ENCODE measurements at regions not wholly inside any gene's neighbourhood (a gene's known extent, or its start where the extent isn't known, plus 50 kb on each side); places are given as distances from the start of the nearest gene placed in this dataset.

- no peaks in the 10 kb centered on the region for H3K4me1 Mint-ChIP-seq
- H3K23me2 ChIP-seq (ENCODE audit: insufficient read length, low read depth, low read length, poor library complexity, severe bottlenecking): no peaks in the 10 kb centered on the region
- H4K8ac ChIP-seq (replicated peaks; ENCODE audit: insufficient read length, low read depth, low read length): no peak overlapping the region
- no peaks in the 10 kb centered on the region for H3K27me3 ChIP-seq (ENCODE audit: insufficient read depth, low read length)
- no peak overlapping the region for H4K5ac ChIP-seq (ENCODE audit: insufficient read length, low read depth, low read length)
- no peak overlapping the region for H2BK15ac ChIP-seq (ENCODE audit: low read depth, low read length)
- H2BK20ac ChIP-seq (ENCODE audit: low read depth, low read length, poor library complexity, severe bottlenecking): no peak overlapping the region
- H3T11ph ChIP-seq (ENCODE audit: low read length): no peak overlapping the region
- no peaks in the 10 kb centered on the region for H3K4me1 ChIP-seq (ENCODE audit: insufficient read depth, low read length)
- H2BK120ac ChIP-seq (ENCODE audit: low read depth, low read length, poor library complexity, severe bottlenecking): no peak overlapping the region
- TF ChIP-seq CTCF (conservative IDR thresholded peaks at IDR 0.05): no peak
- no peak overlapping the region for H3K18ac ChIP-seq (ENCODE audit: insufficient read length, low read depth, low read length)
- H3K27ac ChIP-seq (ENCODE audit: insufficient read length, low read depth, low read length): no peak overlapping the region
- no peak overlapping the region for H3K4me3 Mint-ChIP-seq
- no peak overlapping the region; a peak in 1 of 7 replicates for H3K27ac Mint-ChIP-seq
- H2BK12ac ChIP-seq (ENCODE audit: insufficient read length, low read depth, low read length): no peak overlapping the region
- no peaks in the 10 kb centered on the region for H3K9me3 ChIP-seq (ENCODE audit: control insufficient read depth, low read depth, low read length)
- H3K9ac ChIP-seq (ENCODE audit: extremely low read depth, insufficient read length, low read length): no peak overlapping the region
- DNase-seq: no peak
- H3K79me1 ChIP-seq (ENCODE audit: insufficient read depth, low read depth, low read length, poor library complexity, severe bottlenecking): no peaks in the 10 kb centered on the region
- no peak overlapping the region for H4K91ac ChIP-seq (ENCODE audit: insufficient read length, low read depth, low read length)
- H3K14ac ChIP-seq (ENCODE audit: insufficient read depth, low read length): no peak overlapping the region
- no peaks in the 10 kb centered on the region for H3K9me3 Mint-ChIP-seq
- no peak overlapping the region for H3K4me2 ChIP-seq (ENCODE audit: insufficient read depth, insufficient read length, low read length)
- no peak overlapping the region for H2AFZ ChIP-seq (ENCODE audit: low read length)
- H2BK5ac ChIP-seq (ENCODE audit: insufficient read length, low read length): no peak overlapping the region
- no peaks in the 10 kb centered on the region for H4K20me1 ChIP-seq (ENCODE audit: control insufficient read depth, insufficient read depth, insufficient read length)
- no peaks in the 10 kb centered on the region for H3K79me2 ChIP-seq (ENCODE audit: insufficient read depth, low read length)
- no peak overlapping the region for H3K56ac ChIP-seq (ENCODE audit: insufficient read length, low read depth, low read length)
- no peaks in the 10 kb centered on the region for H3K27me3 Mint-ChIP-seq (ENCODE audit: low read depth)
- WGBS (ENCODE audit: extremely low coverage, insufficient read length, low lambda C conversion rate): no CpG with 5 or more reads among the region's 2 CpGs
- no peak overlapping the region for H3K23ac ChIP-seq (ENCODE audit: insufficient read length, low read depth, low read length)
- no peak overlapping the region for H2AK5ac ChIP-seq (ENCODE audit: insufficient read length, low read length)
- H3K36me3 Mint-ChIP-seq (ENCODE audit: insufficient read depth in 1 of 3, low read depth in 3 of 3): no peaks in the 10 kb centered on the region
- H3K4ac ChIP-seq (ENCODE audit: low read depth, low read length): no peak overlapping the region
These were observed 519.7 kb upstream of the ZFP42 start for GRCh38 chr4:187475901-187476300.
